ENCODE measurements at regions not wholly inside any gene's neighbourhood (a gene's known extent, or its start where the extent isn't known, plus 50 kb on each side); places are given as distances from the start of the nearest gene placed in this dataset.

- TF ChIP-seq CTCF (IDR thresholded peaks at IDR 0.05; ENCODE audit: low read length) (no peak), EZH2 (IDR thresholded peaks at IDR 0.05; ENCODE audit: borderline replicate concordance, low read length) (no peak)
Measured at GRCh38 chr4:81811562-81812293, 340.0 kb upstream of the RASGEF1B start.

Data from OCI-LY1 (cell line).